MCF 10A (cell line): ENCODE measurements at regions not wholly inside any gene's neighbourhood (a gene's known extent, or its start where the extent isn't known, plus 50 kb on each side); places are given as distances from the start of the nearest gene placed in this dataset.

Experiments
- BruUV-seq: library from RNA; stranded (reverse); fragments of 400-500 nt; replicated peaks from 2 replicates; lab custom pipeline; 2021; lab: Mats Ljungman, UMichigan
- CTCF ChIA-PET: fragments of 300-600 bp; sonication (Branson Sonifier 250); formaldehyde crosslinking; extraction: SDS; loops from one replicate; lab custom pipeline; 2021; ENCODE audit warnings: antibody characterized with exemption, inconsistent platforms; lab: Yijun Ruan, JAX
- POLR2A ChIA-PET: fragments of 300-600, 350-650 bp; sonication (Branson Sonifier 250); formaldehyde crosslinking; extraction: SDS; loops from one replicate; lab custom pipeline; 2020; ENCODE audit warnings: antibody characterized with exemption, inconsistent platforms; lab: Yijun Ruan, JAX
- DNase-seq: peaks from one replicate; pipeline ENCODE4 v3.0.0-alpha.2; 2018; ENCODE audit not compliant: unreplicated experiment
- H3K27ac Mint-ChIP-seq: one replicate; pipeline ENCODE4 v1.8.0; 2022; ENCODE audit warnings: mild to moderate bottlenecking, low read depth, mixed read lengths; ENCODE audit not compliant: unreplicated experiment
- H3K27me3 Mint-ChIP-seq: one replicate; pipeline ENCODE4 v1.8.0; 2022; ENCODE audit warnings: mixed read lengths; ENCODE audit not compliant: insufficient read depth, unreplicated experiment
- H3K36me3 Mint-ChIP-seq: one replicate; pipeline ENCODE4 v1.8.0; 2022; ENCODE audit warnings: mild to moderate bottlenecking, moderate library complexity, mixed read lengths; ENCODE audit not compliant: insufficient read depth, unreplicated experiment
- H3K4me1 Mint-ChIP-seq: one replicate; pipeline ENCODE4 v1.8.0; 2022; ENCODE audit warnings: mixed read lengths; ENCODE audit not compliant: insufficient read depth, unreplicated experiment
- H3K4me3 Mint-ChIP-seq: one replicate; pipeline ENCODE4 v1.8.0; 2022; ENCODE audit warnings: mild to moderate bottlenecking, moderate library complexity, mixed read lengths; ENCODE audit not compliant: unreplicated experiment
- H3K9me3 Mint-ChIP-seq: one replicate; pipeline ENCODE4 v1.8.0; 2022; ENCODE audit warnings: mixed read lengths; ENCODE audit not compliant: unreplicated experiment
- intact Hi-C: fragments of 100-400 bp; cut with micrococcal nuclease; formaldehyde crosslinking; loops from 2 replicates; pipeline ENCODE4 v1.14.1; 2022
- TF ChIP-seq, protein P1 (sequence below): fragments of 200-600 bp; IDR thresholded peaks from one replicate; pipeline ENCODE4 v1.8.0; 2022; ENCODE audit warnings: antibody characterized with exemption, mild to moderate bottlenecking; ENCODE audit not compliant: unreplicated experiment

DNA sequence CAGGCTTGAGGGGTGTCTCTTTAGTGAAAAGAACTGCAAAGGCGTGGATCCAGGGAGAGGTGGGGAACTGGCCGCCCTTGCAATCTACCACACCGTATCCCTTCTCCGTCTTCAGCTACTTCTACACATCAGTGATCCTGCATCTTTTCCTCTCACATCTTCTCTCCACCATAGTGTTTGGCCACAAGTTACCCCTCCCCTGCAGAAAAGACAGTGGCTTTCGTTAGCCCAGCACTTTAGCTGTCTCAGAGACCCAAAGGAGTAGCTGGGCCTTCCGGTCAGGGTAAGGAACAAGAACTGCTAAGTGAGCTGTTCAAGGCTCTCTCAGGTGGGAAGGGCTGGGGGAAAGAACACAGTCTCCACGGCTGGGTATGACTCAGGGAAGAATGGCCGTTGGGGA is 158.4 kb downstream of the NDUFA12 start:
- peaks cover 20% of the 10 kb centered on the region for H3K27me3 Mint-ChIP-seq
- no peak overlapping the region for H3K27ac Mint-ChIP-seq
- H3K36me3 Mint-ChIP-seq = no peaks in the 10 kb centered on the region
- no TSS peak for BruUV-seq
- DNase-seq = no peak
- TF ChIP-seq, protein P1, sequence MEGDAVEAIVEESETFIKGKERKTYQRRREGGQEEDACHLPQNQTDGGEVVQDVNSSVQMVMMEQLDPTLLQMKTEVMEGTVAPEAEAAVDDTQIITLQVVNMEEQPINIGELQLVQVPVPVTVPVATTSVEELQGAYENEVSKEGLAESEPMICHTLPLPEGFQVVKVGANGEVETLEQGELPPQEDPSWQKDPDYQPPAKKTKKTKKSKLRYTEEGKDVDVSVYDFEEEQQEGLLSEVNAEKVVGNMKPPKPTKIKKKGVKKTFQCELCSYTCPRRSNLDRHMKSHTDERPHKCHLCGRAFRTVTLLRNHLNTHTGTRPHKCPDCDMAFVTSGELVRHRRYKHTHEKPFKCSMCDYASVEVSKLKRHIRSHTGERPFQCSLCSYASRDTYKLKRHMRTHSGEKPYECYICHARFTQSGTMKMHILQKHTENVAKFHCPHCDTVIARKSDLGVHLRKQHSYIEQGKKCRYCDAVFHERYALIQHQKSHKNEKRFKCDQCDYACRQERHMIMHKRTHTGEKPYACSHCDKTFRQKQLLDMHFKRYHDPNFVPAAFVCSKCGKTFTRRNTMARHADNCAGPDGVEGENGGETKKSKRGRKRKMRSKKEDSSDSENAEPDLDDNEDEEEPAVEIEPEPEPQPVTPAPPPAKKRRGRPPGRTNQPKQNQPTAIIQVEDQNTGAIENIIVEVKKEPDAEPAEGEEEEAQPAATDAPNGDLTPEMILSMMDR = no peak
- no peaks in the 10 kb centered on the region for H3K4me1 Mint-ChIP-seq
- CTCF ChIA-PET = interaction anchor here (0.6 kb wide), 1 partner anchor 71 kb away, joined by 3 read pairs; no protein-coding TSS in a partner anchor
- no peaks in the 10 kb centered on the region for H3K9me3 Mint-ChIP-seq
- H3K4me3 Mint-ChIP-seq = no peak overlapping the region
- POLR2A ChIA-PET = no interaction called here
- intact Hi-C loops = no loop called here

DNA sequence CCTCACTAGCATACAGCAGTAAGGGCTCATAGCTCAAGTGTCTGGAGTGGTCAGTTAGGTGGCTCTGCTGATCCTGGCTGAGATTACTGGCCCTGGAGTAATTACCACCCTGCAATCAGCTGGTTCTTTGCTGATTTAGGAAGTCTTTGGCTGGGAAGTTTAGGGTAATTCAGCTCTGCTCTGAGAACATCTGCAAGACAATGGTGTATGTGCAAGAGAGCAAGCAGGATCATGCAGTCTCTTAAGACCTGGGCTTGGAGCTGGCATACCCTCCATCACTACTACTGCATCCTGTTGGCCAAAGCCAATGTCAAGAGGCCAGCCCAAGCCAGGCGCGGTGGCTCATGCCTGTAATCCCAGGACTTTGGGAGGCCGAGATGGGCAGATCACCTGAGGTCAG is 159.0 kb downstream of the NDUFA12 start:
- no TSS peak for BruUV-seq
- Mint-ChIP-seq H3K27me3 (peaks cover 15% of the 10 kb centered on the region), H3K9me3 (no peaks in the 10 kb centered on the region), H3K4me3 (no peak overlapping the region), H3K4me1 (no peaks in the 10 kb centered on the region), H3K36me3 (no peaks in the 10 kb centered on the region), H3K27ac (no peak overlapping the region)
- CTCF ChIA-PET = interaction anchor here (0.6 kb wide), 1 partner anchor 868 kb away, joined by 3 read pairs; no protein-coding TSS in a partner anchor
- intact Hi-C loops = no loop called here
- DNase-seq = no peak
- POLR2A ChIA-PET = no interaction called here
- TF ChIP-seq, protein P1 = no peak

DNA sequence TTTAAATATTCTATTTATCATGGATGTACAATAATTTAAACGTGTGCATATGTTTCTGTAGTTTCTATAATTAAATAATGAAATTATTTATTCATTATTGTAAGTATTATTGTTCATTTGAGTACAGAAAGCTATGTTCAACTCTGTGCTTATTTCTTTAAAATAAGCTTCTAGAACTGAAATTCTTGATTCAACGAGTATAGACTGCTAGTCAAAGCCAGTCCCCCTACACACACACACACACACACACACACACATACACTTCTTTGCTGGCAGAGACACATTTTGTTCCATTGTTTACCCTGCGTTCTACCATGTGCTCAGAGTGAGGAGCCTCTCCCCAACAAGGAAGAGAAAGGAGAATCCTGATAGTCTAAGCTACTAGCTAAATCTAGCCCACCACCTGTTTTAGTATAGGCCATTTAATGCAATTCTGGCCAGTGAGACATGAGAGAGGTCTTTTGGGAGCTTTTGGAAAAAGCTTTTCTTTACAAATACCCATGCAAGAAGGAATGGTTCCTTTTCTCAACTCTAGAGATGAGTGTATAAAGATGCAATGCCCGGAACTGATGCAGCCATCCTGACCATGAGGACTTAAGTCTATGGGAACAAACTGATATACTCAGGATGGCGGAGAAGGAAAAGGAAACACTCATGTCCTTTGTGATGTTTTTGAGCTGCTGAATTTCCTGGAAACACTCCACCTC is 161.4 kb downstream of the NDUFA12 start:
- no TSS peak for BruUV-seq
- Mint-ChIP-seq H3K4me3 (no peak overlapping the region), H3K27ac (no peak overlapping the region), H3K4me1 (no peaks in the 10 kb centered on the region), H3K27me3 (peaks cover 15% of the 10 kb centered on the region), H3K9me3 (peaks cover 7% of the 10 kb centered on the region), H3K36me3 (peaks cover 4% of the 10 kb centered on the region)
- ChIA-PET POLR2A (no interaction called here), CTCF (interaction anchor here (0.5 kb wide), 1 partner anchor 287 kb away, joined by 3 read pairs; no protein-coding TSS in a partner anchor)
- no peak for DNase-seq
- intact Hi-C loops = no loop called here
- TF ChIP-seq, protein P1 = no peak

DNA sequence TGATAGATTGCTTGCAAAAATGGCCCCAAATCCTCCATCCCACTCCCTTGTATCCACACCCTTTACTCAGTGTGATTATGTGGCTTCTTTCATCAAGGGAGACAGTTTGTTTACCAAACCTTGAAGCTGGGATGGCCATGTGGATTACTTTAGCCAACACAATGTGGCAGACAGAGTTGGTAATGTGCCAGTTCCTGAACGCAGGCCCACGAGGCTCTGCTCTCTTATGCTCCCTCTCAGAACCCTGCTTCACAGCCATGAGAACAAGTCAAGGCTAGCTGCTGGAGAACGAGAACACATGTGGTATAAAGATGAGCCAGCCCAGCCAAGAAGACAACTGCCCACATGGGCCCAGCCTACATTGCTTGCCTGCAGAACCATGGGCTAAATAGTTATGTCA is 162.3 kb downstream of the NDUFA12 start:
- ChIA-PET CTCF (interaction anchor here (0.5 kb wide), 1 partner anchor 287 kb away, joined by 3 read pairs; no protein-coding TSS in a partner anchor), POLR2A (no interaction called here)
- Mint-ChIP-seq H3K27me3 (peaks cover 15% of the 10 kb centered on the region), H3K4me1 (no peaks in the 10 kb centered on the region), H3K27ac (no peak overlapping the region), H3K36me3 (peaks cover 4% of the 10 kb centered on the region), H3K4me3 (no peak overlapping the region), H3K9me3 (peaks cover 7% of the 10 kb centered on the region)
- DNase-seq = no peak
- no TSS peak for BruUV-seq
- TF ChIP-seq, protein P1 = no peak
- intact Hi-C loops = no loop called here
